Fibroblast of skin of abdomen (primary cell): ENCODE measurements at regions not wholly inside any gene's neighbourhood (a gene's known extent, or its start where the extent isn't known, plus 50 kb on each side); places are given as distances from the start of the nearest gene placed in this dataset.

Experiments used
- DNase-seq: peaks from one replicate; pipeline ENCODE4 v3.0.0-alpha.2; 2013

GRCh38 chr2:6301426-6301825 lies 564.3 kb downstream of the CMPK2 start:
- no peak for DNase-seq

- no peak for DNase-seq
These were observed 556.7 kb downstream of the CMPK2 start for GRCh38 chr2:6308986-6309385.

GRCh38 chr2:6309415-6310255 lies 556.1 kb downstream of the CMPK2 start:
- DNase-seq = no peak

- DNase-seq = peak; percentile 42
These were observed 555.2 kb downstream of the CMPK2 start for GRCh38 chr2:6310256-6311215.

GRCh38 chr2:6312367-6312766 lies 553.3 kb downstream of the CMPK2 start:
- no peak for DNase-seq

- peak; percentile 73 for DNase-seq
These were observed 551.3 kb downstream of the CMPK2 start for GRCh38 chr2:6314218-6314960.

GRCh38 chr2:6325616-6326015 lies 540.1 kb downstream of the CMPK2 start:
- DNase-seq = no peak

- DNase-seq = no peak
These were observed 538.7 kb downstream of the CMPK2 start for GRCh38 chr2:6326958-6327357.

GRCh38 chr2:6336752-6337471 lies 528.8 kb downstream of the CMPK2 start:
- DNase-seq = no peak

GRCh38 chr2:6337472-6337820 lies 528.3 kb downstream of the CMPK2 start:
- DNase-seq = no peak

- no peak for DNase-seq
These were observed 524.0 kb downstream of the CMPK2 start for GRCh38 chr2:6341588-6342129.

GRCh38 chr2:6342273-6342920 lies 523.3 kb downstream of the CMPK2 start:
- no peak for DNase-seq

- no peak for DNase-seq
These were observed 522.6 kb downstream of the CMPK2 start for GRCh38 chr2:6343076-6343475.

- DNase-seq = no peak
These were observed 513.5 kb downstream of the CMPK2 start for GRCh38 chr2:6352247-6352646.

GRCh38 chr2:6352906-6353515 lies 512.7 kb downstream of the CMPK2 start:
- peak; percentile 74 for DNase-seq

- DNase-seq = no peak
These were observed 512.0 kb downstream of the CMPK2 start for GRCh38 chr2:6353669-6354068.

- no peak for DNase-seq
These were observed 511.2 kb downstream of the CMPK2 start for GRCh38 chr2:6354546-6354945.

- DNase-seq = peak; percentile 60
These were observed 509.6 kb downstream of the CMPK2 start for GRCh38 chr2:6355886-6356761.

GRCh38 chr2:6358546-6358945 lies 507.2 kb downstream of the CMPK2 start:
- DNase-seq = no peak

- DNase-seq = no peak
These were observed 506.7 kb downstream of the CMPK2 start for GRCh38 chr2:6358985-6359384.
